Upper lobe of left lung (tissue), 6 donors: ENCODE measurements at regions not wholly inside any gene's neighbourhood (a gene's known extent, or its start where the extent isn't known, plus 50 kb on each side); places are given as distances from the start of the nearest gene placed in this dataset.

ENCODE experiments used
- ATAC-seq, 2 donors: fragments of 200-7000 bp; cut with Tn5 transposase; one replicate each; pipeline ENCODE4 v1.9.1; 2022; ENCODE audit warnings: mild to moderate bottlenecking in 2 of 2, moderate library complexity in 2 of 2; ENCODE audit not compliant: low FRiP score in 2 of 2
- DNase-seq, 2 donors: peaks; one replicate each; pipeline ENCODE4 v3.0.0-alpha.2; 2019 to 2020
- H3K27ac ChIP-seq, 4 donors: fragments of 200-600 bp; sonication (generic); one replicate each; pipeline ENCODE4 v1.5.1; 2016 to 2019
- H3K27me3 ChIP-seq, 4 donors: fragments of 200-600 bp; sonication (generic); one replicate each; pipeline ENCODE4 v1.5.1; 2017 to 2019
- H3K36me3 ChIP-seq, 4 donors: fragments of 200-600 bp; sonication (generic); one replicate each; pipeline ENCODE4 v1.5.1; 2016 to 2019
- H3K4me1 ChIP-seq, 4 donors: fragments of 200-600 bp; sonication (generic); one replicate each; pipeline ENCODE4 v1.5.1; 2018 to 2019
- H3K4me3 ChIP-seq, 4 donors: fragments of 200-600 bp; sonication (generic); one replicate each; pipeline ENCODE4 v1.5.1; 2017 to 2019; ENCODE audit warnings: mild to moderate bottlenecking in 2 of 4, moderate library complexity in 1 of 4
- H3K9me3 ChIP-seq, 4 donors: fragments of 200-600 bp; sonication (generic); one replicate each; pipeline ENCODE4 v1.5.1; 2018 to 2019
- EP300 ChIP-seq, 4 donors: sonication (generic); formaldehyde crosslinking; IDR thresholded peaks; one replicate each; pipeline ENCODE4 v1.5.1; 2017; ENCODE audit warnings: antibody characterized with exemption in 4 of 4, control low read depth in 2 of 4
- POLR2A ChIP-seq, 4 donors: fragments of 450-650 bp; IDR thresholded peaks; one replicate each; pipeline ENCODE4 v1.5.1; 2016 to 2017; ENCODE audit warnings: antibody characterized with exemption in 4 of 4, mild to moderate bottlenecking in 2 of 4
- POLR2AphosphoS5 ChIP-seq, 2 donors: sonication (generic); formaldehyde crosslinking; IDR thresholded peaks; one replicate each; pipeline ENCODE4 v1.5.1; 2017; ENCODE audit warnings: antibody characterized with exemption in 2 of 2
- WGBS, 2 donors: methylation state at CpG; one replicate each; pipeline ENCODE4 v1.1.5; 2017 to 2018; 5-methylcytosine and 5-hydroxymethylcytosine counted together
- TF ChIP-seq, protein P1 (sequence below), 6 experiments: fragments of 450-650 bp in 4 of 6; fragments of 200-600 bp in 2 of 6; sonication (generic) in 2 of 6; IDR thresholded peaks; one replicate each; pipeline ENCODE4 v1.5.1; 2016 to 2019; ENCODE audit warnings: antibody characterized with exemption in 6 of 6
- donor health status: DM: no; HTN: no; CAD: no; lungs with moderate emphysema.
- donor health status: DM: no; HTN: yes; CAD: no; lungs with severe emphysema.

GRCh38 chr1:5507340-5507739 lies 484.9 kb downstream of the NPHP4 start:
- Histone ChIP-seq H3K4me3 (no peak overlapping the region), H3K27ac (no peak overlapping the region), H3K4me1 (peaks cover 0 to 5% (median 0%) of the 10 kb centered on the region in 4 donors), H3K9me3 (no peaks in the 10 kb centered on the region), H3K36me3 (no peaks in the 10 kb centered on the region), H3K27me3 (no peaks in the 10 kb centered on the region)
- no peak for ATAC-seq
- no peak for DNase-seq
- TF ChIP-seq EP300 (IDR thresholded peaks at IDR 0.05) (no peak), POLR2AphosphoS5 (IDR thresholded peaks at IDR 0.05) (no peak), POLR2A (IDR thresholded peaks at IDR 0.05) (no peak)
- TF ChIP-seq, protein P1, sequence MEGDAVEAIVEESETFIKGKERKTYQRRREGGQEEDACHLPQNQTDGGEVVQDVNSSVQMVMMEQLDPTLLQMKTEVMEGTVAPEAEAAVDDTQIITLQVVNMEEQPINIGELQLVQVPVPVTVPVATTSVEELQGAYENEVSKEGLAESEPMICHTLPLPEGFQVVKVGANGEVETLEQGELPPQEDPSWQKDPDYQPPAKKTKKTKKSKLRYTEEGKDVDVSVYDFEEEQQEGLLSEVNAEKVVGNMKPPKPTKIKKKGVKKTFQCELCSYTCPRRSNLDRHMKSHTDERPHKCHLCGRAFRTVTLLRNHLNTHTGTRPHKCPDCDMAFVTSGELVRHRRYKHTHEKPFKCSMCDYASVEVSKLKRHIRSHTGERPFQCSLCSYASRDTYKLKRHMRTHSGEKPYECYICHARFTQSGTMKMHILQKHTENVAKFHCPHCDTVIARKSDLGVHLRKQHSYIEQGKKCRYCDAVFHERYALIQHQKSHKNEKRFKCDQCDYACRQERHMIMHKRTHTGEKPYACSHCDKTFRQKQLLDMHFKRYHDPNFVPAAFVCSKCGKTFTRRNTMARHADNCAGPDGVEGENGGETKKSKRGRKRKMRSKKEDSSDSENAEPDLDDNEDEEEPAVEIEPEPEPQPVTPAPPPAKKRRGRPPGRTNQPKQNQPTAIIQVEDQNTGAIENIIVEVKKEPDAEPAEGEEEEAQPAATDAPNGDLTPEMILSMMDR (IDR thresholded peaks at IDR 0.05) = no peak
- 45 to 52% methylated on average over 10 to 14 of the region's 15 CpGs for WGBS, 2 donors

GRCh38 chr1:5506634-5507033 lies 485.6 kb downstream of the NPHP4 start:
- H3K9me3 ChIP-seq = no peaks in the 10 kb centered on the region
- TF ChIP-seq, protein P1 (IDR thresholded peaks at IDR 0.05) = no peak
- TF ChIP-seq POLR2A (IDR thresholded peaks at IDR 0.05) (no peak), POLR2AphosphoS5 (IDR thresholded peaks at IDR 0.05) (no peak), EP300 (IDR thresholded peaks at IDR 0.05) (no peak)
- H3K4me3 ChIP-seq = no peak overlapping the region
- H3K27ac ChIP-seq = no peak overlapping the region
- DNase-seq (no peak), ATAC-seq (no peak)
- H3K36me3 ChIP-seq = no peaks in the 10 kb centered on the region
- no peaks in the 10 kb centered on the region for H3K27me3 ChIP-seq
- WGBS, 2 donors = 78 to 85% methylated on average over 8 to 11 of the region's 11 CpGs
- peaks cover 0 to 5% (median 0%) of the 10 kb centered on the region in 4 donors for H3K4me1 ChIP-seq

- no peaks in the 10 kb centered on the region for H3K9me3 ChIP-seq
- no peaks in the 10 kb centered on the region for H3K36me3 ChIP-seq
- no peak for TF ChIP-seq POLR2A (IDR thresholded peaks at IDR 0.05)
- TF ChIP-seq POLR2AphosphoS5 (IDR thresholded peaks at IDR 0.05) = no peak
- TF ChIP-seq EP300 (IDR thresholded peaks at IDR 0.05) = no peak
- TF ChIP-seq, protein P1 (IDR thresholded peaks at IDR 0.05) = no peak
- no peak for DNase-seq
- no peak overlapping the region for H3K4me3 ChIP-seq
- no peak for ATAC-seq
- H3K4me1 ChIP-seq = peaks cover 0 to 5% (median 0%) of the 10 kb centered on the region in 4 donors
- no peak overlapping the region for H3K27ac ChIP-seq
- H3K27me3 ChIP-seq = no peaks in the 10 kb centered on the region
- 66 to 68% methylated on average over 4 to 6 of the region's 6 CpGs for WGBS, 2 donors
These were observed 486.3 kb downstream of the NPHP4 start for GRCh38 chr1:5505944-5506343.

GRCh38 chr1:5504364-5504740 lies 487.9 kb downstream of the NPHP4 start:
- no peak overlapping the region for H3K27ac ChIP-seq
- H3K4me1 ChIP-seq = no peaks in the 10 kb centered on the region
- DNase-seq (no peak), ATAC-seq (peak in 1 of 2 donors; percentile 18)
- TF ChIP-seq EP300 (IDR thresholded peaks at IDR 0.05) = no peak
- no peak for TF ChIP-seq POLR2AphosphoS5 (IDR thresholded peaks at IDR 0.05)
- TF ChIP-seq, protein P1 (IDR thresholded peaks at IDR 0.05) = no peak
- no peak for TF ChIP-seq POLR2A (IDR thresholded peaks at IDR 0.05)
- WGBS, 2 donors = 56 to 59% methylated on average over 5 to 8 of the region's 8 CpGs
- H3K4me3 ChIP-seq = no peak overlapping the region
- H3K9me3 ChIP-seq = no peaks in the 10 kb centered on the region
- H3K27me3 ChIP-seq = no peaks in the 10 kb centered on the region
- H3K36me3 ChIP-seq = no peaks in the 10 kb centered on the region

DNA sequence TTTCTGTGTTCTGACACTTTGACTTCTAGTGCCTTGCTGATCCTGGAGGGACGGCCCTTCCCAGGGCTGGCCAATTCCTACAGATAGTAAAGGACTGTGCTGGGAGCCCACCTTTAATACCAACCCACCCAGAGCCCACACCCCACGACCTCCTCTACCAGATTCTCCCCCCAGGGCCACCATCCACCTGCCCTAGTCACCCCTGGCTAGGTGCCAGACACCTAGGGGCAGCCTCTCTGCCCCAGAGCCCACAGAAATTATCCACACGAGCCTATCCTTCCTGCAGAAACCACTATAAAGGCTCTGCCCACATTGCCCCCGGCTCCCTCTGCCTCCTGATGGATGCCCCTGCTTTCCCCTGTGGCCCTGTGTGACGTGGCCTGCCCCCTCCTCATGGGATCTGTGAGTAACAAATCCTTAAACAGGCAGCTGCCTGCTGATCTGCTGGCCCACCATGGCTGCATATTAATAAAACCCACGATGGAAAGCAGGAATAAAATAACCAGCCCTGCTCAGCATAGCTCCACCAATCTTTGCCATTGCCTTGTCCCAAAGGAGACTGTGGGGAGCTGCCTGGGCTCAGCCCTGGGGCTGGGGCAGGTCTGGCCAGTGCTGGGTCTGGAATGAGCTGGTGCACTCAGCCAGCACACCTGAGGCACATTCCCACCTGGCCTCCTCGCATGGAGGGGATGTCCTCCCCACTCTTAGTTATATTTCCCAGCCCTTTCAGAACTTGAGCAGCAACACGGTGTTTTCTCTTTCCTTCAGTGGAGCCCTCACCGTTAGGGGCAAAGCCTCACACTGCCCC lies 488.5 kb downstream of the NPHP4 start:
- ATAC-seq (no peak), DNase-seq (no peak)
- H3K9me3 ChIP-seq = no peaks in the 10 kb centered on the region
- H3K27me3 ChIP-seq = no peaks in the 10 kb centered on the region
- H3K4me1 ChIP-seq = no peaks in the 10 kb centered on the region
- TF ChIP-seq EP300 (IDR thresholded peaks at IDR 0.05) (no peak), POLR2AphosphoS5 (IDR thresholded peaks at IDR 0.05) (no peak), POLR2A (IDR thresholded peaks at IDR 0.05) (no peak)
- TF ChIP-seq, protein P1 (IDR thresholded peaks at IDR 0.05) = no peak
- H3K27ac ChIP-seq = no peak overlapping the region
- 54 to 56% methylated on average over 8 to 9 of the region's 9 CpGs for WGBS, 2 donors
- H3K36me3 ChIP-seq = no peaks in the 10 kb centered on the region
- H3K4me3 ChIP-seq = no peak overlapping the region
